Keratinocyte (primary cell): ENCODE measurements at regions not wholly inside any gene's neighbourhood (a gene's known extent, or its start where the extent isn't known, plus 50 kb on each side); places are given as distances from the start of the nearest gene placed in this dataset.

Experiments
- DNase-seq: peaks from one replicate; pipeline ENCODE4 v3.0.0-alpha.2; 2011; ENCODE audit warnings: low read depth, missing footprints, low spot score
- FAIRE-seq: peaks from 2 replicates; lab custom pipeline; 2011; peaks lifted over from hg19 to GRCh38; lab: Jason Lieb, UNC
- H2AFZ ChIP-seq: 2 replicates; pipeline ENCODE4 v1.6.0; 2012; ENCODE audit warnings: low read length, control low read depth, inconsistent platforms; ENCODE audit not compliant: control insufficient read depth
- H3K27ac ChIP-seq: 2 replicates; pipeline ENCODE4 v1.5.1; 2011; ENCODE audit warnings: low read length; ENCODE audit not compliant: control insufficient read depth, insufficient read depth
- H3K27me3 ChIP-seq: 3 replicates; pipeline ENCODE4 v1.6.0; 2011; ENCODE audit warnings: low read length; ENCODE audit not compliant: control insufficient read depth, insufficient read depth; ENCODE audit errors: extremely low read depth
- H3K36me3 ChIP-seq, 2 experiments: 2 replicates in 1 of 2; 3 replicates in 1 of 2; pipeline ENCODE4 v1.5.1; 2011; ENCODE audit warnings: low read length in 2 of 2, mild to moderate bottlenecking in 1 of 2; ENCODE audit not compliant: control insufficient read depth in 2 of 2, insufficient read depth in 2 of 2; ENCODE audit errors: extremely low read depth in 1 of 2
- H3K4me1 ChIP-seq: 3 replicates; pipeline ENCODE4 v1.5.1; 2011; ENCODE audit warnings: low read length; ENCODE audit not compliant: control insufficient read depth, insufficient read depth; ENCODE audit errors: extremely low read depth
- H3K4me2 ChIP-seq: 3 replicates; pipeline ENCODE4 v1.6.0; 2011; ENCODE audit warnings: low read depth, low read length; ENCODE audit not compliant: control insufficient read depth, insufficient read depth; ENCODE audit errors: extremely low read depth
- H3K4me3 ChIP-seq, 3 experiments: fragments of 200-600 bp in 1 of 3; sonication (generic) in 1 of 3; 2 replicates in 2 of 3; 3 replicates in 1 of 3; pipeline ENCODE4 v1.5.1; 2011 to 2016; ENCODE audit warnings: low read length in 3 of 3, mild to moderate bottlenecking in 3 of 3, control low read depth in 2 of 3, inconsistent platforms in 1 of 3, low read depth in 1 of 3, mixed read lengths in 1 of 3, mixed run types in 1 of 3, moderate library complexity in 1 of 3; ENCODE audit not compliant: control insufficient read depth in 2 of 3, insufficient read depth in 2 of 3; ENCODE audit errors: extremely low read depth in 1 of 3
- H3K79me2 ChIP-seq: 2 replicates; pipeline ENCODE4 v1.6.0; 2012; ENCODE audit warnings: low read length; ENCODE audit not compliant: control insufficient read depth, insufficient read depth
- H3K9ac ChIP-seq: 3 replicates; pipeline ENCODE4 v1.6.0; 2011; ENCODE audit warnings: low read length; ENCODE audit not compliant: control insufficient read depth, insufficient read depth; ENCODE audit errors: extremely low read depth
- H3K9me1 ChIP-seq: 3 replicates; pipeline ENCODE4 v1.6.0; 2011; ENCODE audit warnings: low read length; ENCODE audit not compliant: control insufficient read depth, insufficient read depth; ENCODE audit errors: extremely low read depth
- H3K9me3 ChIP-seq: 2 replicates; pipeline ENCODE4 v1.5.1; 2012; ENCODE audit warnings: low read depth, low read length; ENCODE audit not compliant: control insufficient read depth
- H4K20me1 ChIP-seq: 3 replicates; pipeline ENCODE4 v1.6.0; 2011; ENCODE audit warnings: low read length; ENCODE audit not compliant: control insufficient read depth, insufficient read depth; ENCODE audit errors: extremely low read depth
- EZH2 ChIP-seq: IDR thresholded peaks from one replicate; pipeline ENCODE4 v1.6.1; 2012; ENCODE audit warnings: inconsistent platforms, mild to moderate bottlenecking, low read length, moderate library complexity
- dilution Hi-C: fragments of 300-500 bp; cut with MboI; formaldehyde crosslinking; loops from one replicate; pipeline ENCODE4 v1.7.0; 2020; ENCODE audit warnings: low sequenced_read_pairs; ENCODE audit not compliant: extremely low pct_ligation_motif_present
- TF ChIP-seq, protein P1 (sequence below), 3 experiments: IDR thresholded peaks in 1 of 3; conservative IDR thresholded peaks in 1 of 3; optimal IDR thresholded peaks in 1 of 3; 2 replicates in 2 of 3; 3 replicates in 1 of 3; pipeline versions ENCODE3 to v1.5.1; 2011; ENCODE audit warnings: low read length in 3 of 3, mild to moderate bottlenecking in 3 of 3, moderate library complexity in 2 of 3, control low read depth in 1 of 3, inconsistent platforms in 1 of 3; ENCODE audit not compliant: insufficient read depth in 2 of 3; ENCODE audit errors: extremely low read depth in 1 of 3

DNA sequence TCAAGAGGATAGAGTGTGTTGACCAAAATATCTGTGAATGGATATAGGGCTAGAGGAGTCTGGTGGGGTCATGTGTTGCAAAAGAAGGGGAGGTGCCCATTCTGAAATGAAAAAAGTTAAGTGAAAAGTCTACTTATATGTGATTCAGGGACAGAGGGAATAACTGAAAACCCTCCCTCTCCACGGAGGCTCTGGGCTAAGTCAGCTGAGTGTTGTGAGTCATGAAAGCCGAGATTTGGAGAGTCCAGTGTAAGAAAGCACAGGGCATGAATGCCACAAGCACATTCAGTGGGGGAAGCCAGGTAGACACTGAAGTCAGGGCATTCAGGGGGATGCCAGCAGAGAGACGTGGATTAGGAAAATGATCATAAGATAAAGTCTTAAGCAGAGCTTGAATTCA, 871.9 kb downstream of the TSN start:
- no peak for TF ChIP-seq EZH2
- TF ChIP-seq, protein P1, sequence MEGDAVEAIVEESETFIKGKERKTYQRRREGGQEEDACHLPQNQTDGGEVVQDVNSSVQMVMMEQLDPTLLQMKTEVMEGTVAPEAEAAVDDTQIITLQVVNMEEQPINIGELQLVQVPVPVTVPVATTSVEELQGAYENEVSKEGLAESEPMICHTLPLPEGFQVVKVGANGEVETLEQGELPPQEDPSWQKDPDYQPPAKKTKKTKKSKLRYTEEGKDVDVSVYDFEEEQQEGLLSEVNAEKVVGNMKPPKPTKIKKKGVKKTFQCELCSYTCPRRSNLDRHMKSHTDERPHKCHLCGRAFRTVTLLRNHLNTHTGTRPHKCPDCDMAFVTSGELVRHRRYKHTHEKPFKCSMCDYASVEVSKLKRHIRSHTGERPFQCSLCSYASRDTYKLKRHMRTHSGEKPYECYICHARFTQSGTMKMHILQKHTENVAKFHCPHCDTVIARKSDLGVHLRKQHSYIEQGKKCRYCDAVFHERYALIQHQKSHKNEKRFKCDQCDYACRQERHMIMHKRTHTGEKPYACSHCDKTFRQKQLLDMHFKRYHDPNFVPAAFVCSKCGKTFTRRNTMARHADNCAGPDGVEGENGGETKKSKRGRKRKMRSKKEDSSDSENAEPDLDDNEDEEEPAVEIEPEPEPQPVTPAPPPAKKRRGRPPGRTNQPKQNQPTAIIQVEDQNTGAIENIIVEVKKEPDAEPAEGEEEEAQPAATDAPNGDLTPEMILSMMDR (optimal IDR thresholded peaks at IDR 0.05 in 1 of 3, IDR thresholded peaks at IDR 0.05 in 1 of 3, conservative IDR thresholded peaks at IDR 0.05 in 1 of 3; ENCODE audit: extremely low read depth in 1 of 3, insufficient read depth in 2 of 3, low read length in 3 of 3) = no peak
- H2AFZ ChIP-seq = no peak overlapping the region
- H3K36me3 ChIP-seq = no peaks in the 10 kb centered on the region
- H3K4me2 ChIP-seq = no peak overlapping the region
- H3K79me2 ChIP-seq = no peaks in the 10 kb centered on the region
- H3K9me3 ChIP-seq = no peaks in the 10 kb centered on the region
- FAIRE-seq = no peak
- no peaks in the 10 kb centered on the region for H3K27me3 ChIP-seq
- H3K9ac ChIP-seq = no peak overlapping the region
- no peak overlapping the region for H3K27ac ChIP-seq
- no peaks in the 10 kb centered on the region for H3K4me1 ChIP-seq
- no peak overlapping the region for H3K4me3 ChIP-seq
- H4K20me1 ChIP-seq = no peaks in the 10 kb centered on the region
- no peak for DNase-seq
- dilution Hi-C loops = no loop called here
- no peaks in the 10 kb centered on the region for H3K9me1 ChIP-seq

DNA sequence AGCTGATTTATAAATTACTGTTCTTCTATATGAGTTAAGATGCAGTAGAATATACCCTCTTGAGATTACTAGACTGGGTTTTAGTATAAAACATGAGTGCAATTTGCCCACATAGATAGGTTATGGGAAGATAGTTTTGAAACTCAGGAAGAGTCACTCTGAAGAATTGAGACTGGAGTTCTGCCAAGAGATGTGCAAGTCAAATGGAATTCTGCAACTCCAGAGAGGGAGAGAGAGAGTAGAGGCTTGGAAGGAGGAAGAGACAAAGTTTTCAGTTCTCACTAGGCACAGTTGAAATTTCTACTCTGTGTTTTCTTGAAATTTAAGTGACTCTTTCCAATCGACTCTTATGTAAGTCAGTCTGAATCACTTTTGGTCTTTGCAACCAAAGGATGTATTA, 878.8 kb downstream of the TSN start:
- Histone ChIP-seq H3K27me3 (no peaks in the 10 kb centered on the region), H3K4me1 (peaks cover 5% of the 10 kb centered on the region), H3K4me3 (no peak overlapping the region), H3K9me3 (no peaks in the 10 kb centered on the region), H3K9ac (no peak overlapping the region), H2AFZ (peak overlapping the region; percentile 49), H3K79me2 (no peaks in the 10 kb centered on the region), H3K27ac (peak overlapping the region; percentile 26), H4K20me1 (no peaks in the 10 kb centered on the region), H3K4me2 (no peak overlapping the region), H3K9me1 (no peaks in the 10 kb centered on the region), H3K36me3 (no peaks in the 10 kb centered on the region)
- FAIRE-seq (peak; percentile 34), DNase-seq (no peak)
- dilution Hi-C loops = no loop called here
- TF ChIP-seq, protein P1 (optimal IDR thresholded peaks at IDR 0.05 in 1 of 3, IDR thresholded peaks at IDR 0.05 in 1 of 3, conservative IDR thresholded peaks at IDR 0.05 in 1 of 3; ENCODE audit: extremely low read depth in 1 of 3, insufficient read depth in 2 of 3, low read length in 3 of 3) = no peak
- no peak for TF ChIP-seq EZH2
